Omental fat pad (tissue), 3 donors: ENCODE measurements at regions not wholly inside any gene's neighbourhood (a gene's known extent, or its start where the extent isn't known, plus 50 kb on each side); places are given as distances from the start of the nearest gene placed in this dataset.
"Not testable (repeated sequence)": the region's sequence is repeated elsewhere in the genome, so short reads cannot be mapped to it uniquely, and the experiment has no call there.

ENCODE experiments used
- ATAC-seq: fragments of 150-250 bp; one replicate; pipeline ENCODE4 v1.9.1; 2016; ENCODE audit warnings: mild to moderate bottlenecking, moderate library complexity; ENCODE audit not compliant: low FRiP score
- DNase-seq: peaks from one replicate; pipeline ENCODE4 v3.0.0-alpha.2; 2019; ENCODE audit warnings: low spot score
- TF ChIP-seq, protein P1 (sequence below), 3 donors: fragments of 450-650 bp; IDR thresholded peaks; one replicate each; pipeline ENCODE4 v1.5.1; 2016 to 2017; ENCODE audit warnings: antibody characterized with exemption in 3 of 3, mild to moderate bottlenecking in 3 of 3, moderate library complexity in 2 of 3

DNA sequence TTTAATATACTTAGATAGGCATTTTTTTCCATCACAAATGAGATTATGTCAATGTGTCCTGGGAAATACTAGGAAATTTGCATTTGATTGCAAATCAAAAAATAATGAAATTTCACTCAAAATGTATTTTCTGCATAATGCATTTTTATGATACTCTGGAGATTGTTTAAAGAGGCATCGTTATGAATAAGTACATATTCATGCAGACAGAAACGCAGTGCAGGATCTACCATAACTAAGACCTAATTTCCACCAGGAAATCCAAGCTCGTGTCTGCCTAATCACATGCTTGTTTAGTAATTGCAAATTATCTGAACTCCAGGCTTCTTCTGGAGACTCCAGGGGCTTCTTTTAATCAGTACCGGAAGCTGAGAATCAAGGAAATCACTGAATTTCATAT, 163.5 kb upstream of the MXRA5 start:
- no peak for DNase-seq
- TF ChIP-seq, protein P1, sequence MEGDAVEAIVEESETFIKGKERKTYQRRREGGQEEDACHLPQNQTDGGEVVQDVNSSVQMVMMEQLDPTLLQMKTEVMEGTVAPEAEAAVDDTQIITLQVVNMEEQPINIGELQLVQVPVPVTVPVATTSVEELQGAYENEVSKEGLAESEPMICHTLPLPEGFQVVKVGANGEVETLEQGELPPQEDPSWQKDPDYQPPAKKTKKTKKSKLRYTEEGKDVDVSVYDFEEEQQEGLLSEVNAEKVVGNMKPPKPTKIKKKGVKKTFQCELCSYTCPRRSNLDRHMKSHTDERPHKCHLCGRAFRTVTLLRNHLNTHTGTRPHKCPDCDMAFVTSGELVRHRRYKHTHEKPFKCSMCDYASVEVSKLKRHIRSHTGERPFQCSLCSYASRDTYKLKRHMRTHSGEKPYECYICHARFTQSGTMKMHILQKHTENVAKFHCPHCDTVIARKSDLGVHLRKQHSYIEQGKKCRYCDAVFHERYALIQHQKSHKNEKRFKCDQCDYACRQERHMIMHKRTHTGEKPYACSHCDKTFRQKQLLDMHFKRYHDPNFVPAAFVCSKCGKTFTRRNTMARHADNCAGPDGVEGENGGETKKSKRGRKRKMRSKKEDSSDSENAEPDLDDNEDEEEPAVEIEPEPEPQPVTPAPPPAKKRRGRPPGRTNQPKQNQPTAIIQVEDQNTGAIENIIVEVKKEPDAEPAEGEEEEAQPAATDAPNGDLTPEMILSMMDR (IDR thresholded peaks at IDR 0.05) = no peak
- ATAC-seq = no peak

DNA sequence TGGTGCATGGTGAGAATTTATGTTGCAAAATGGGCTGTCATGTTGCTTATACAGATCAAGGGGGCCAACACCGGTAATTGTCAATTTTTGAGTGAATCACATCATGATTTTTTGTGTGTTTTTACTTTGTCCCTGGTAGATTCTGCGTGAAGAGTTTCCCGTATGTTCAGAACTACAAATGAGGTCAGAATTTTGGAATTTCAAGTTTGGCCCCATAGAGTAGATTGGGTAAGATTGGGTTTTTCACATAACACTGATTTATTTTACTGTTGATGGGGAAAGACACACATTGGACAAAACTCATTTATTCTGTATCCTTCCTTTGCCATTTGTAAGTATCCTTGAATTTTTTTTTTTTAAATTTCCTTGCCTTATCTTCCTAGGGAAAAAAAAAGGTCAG, 158.5 kb upstream of the MXRA5 start:
- no peak for DNase-seq
- no peak for ATAC-seq
- TF ChIP-seq, protein P1 (IDR thresholded peaks at IDR 0.05) = no peak

DNA sequence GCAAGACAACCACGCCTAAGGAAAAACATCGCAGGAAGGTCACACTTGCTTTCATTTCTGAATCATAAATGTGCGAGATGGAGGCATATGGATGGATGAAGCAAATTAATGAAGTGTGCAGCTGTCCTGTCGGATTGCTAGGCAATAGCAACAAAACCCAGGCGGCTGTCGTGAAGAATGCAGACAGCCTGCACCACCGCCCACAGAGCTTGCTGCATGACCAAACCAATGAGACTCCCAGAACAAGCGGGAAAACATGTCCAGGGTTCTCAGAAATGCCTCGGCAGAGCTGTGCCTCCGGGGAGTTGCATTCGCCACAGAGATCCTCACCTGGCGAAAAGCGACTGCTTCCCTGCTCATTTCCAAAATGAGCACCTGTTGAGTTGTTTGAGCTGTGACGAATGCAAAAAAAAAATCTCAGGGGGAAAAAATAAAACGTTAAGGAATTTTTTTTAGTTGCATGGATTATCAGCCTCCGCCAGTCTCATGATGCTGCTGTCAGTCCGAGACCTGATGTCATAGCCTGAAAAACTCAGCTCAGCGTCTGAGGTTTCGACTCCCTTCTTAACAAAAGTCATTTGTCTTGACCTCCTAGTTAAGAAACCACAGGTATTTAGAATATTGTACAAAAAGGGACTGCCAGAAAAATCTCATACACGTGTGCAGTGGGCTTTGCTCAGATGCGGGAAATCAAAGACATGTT, 155.5 kb upstream of the MXRA5 start:
- TF ChIP-seq, protein P1 (IDR thresholded peaks at IDR 0.05) = no peak
- ATAC-seq (no peak), DNase-seq (no peak)

DNA sequence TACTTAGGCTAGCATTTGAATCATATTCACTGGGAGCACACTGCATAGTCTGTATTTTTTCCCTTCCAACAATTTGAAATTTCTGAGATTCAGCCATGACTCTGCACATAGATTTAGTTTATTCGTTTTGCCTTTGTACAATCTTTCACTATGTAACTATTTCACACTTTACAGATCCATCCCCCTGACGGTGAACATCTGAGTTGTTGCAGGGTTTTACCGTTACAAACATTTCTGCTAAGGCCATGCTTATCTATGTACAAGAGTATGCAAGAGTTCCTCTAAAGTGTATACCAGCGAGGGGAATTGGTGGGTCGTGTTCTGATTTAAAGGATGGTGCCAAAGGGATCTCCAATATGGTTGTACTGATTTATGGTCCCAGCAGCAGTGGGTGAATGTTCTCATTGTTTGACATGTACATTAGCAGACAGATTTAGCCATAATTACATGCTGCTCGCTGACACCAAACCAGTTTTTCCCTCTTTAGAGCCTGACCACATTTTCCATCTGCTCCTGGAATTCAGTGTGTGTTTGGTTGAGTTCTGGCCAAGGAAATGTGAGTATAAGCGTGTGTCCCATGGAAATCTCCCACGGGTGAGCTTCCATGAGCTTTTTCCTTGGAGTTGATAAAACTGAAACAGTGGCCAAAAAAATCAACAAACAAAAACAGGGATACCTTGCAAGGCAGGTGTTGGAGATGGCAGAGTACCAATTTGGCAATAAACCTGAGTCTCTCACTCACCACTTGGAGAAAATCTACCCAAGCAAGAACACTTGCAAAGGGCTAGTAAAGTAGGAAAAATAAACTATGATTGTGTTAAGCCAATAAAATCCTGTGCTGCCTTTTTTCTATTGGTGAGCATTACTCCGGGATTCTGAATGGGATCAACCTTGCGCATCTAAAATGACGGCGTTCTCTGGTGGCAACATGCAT, 149.7 kb upstream of the MXRA5 start:
- DNase-seq, ATAC-seq: not testable (repeated sequence)

DNA sequence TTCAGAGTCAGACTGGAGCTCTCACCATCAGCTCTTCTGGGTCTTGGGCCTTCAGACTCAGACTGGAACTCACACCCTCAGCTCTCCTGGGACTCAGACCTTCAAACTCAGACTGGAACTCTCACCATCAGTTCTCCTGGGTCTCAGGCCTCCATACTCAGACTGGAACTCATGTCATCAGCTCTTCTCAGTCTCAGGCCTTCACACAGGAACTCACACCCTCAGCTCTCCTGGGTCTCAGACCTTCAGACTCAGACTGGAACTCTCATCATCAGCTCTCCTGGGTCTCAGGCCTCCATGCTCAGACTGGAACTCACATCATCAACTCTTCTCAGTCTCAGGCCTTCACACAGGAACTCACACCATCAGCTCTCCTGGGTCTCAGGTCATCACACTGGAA, 147.2 kb upstream of the MXRA5 start:
- TF ChIP-seq, protein P1 (IDR thresholded peaks at IDR 0.05) = no peak
- DNase-seq = no peak
- ATAC-seq = no peak

DNA sequence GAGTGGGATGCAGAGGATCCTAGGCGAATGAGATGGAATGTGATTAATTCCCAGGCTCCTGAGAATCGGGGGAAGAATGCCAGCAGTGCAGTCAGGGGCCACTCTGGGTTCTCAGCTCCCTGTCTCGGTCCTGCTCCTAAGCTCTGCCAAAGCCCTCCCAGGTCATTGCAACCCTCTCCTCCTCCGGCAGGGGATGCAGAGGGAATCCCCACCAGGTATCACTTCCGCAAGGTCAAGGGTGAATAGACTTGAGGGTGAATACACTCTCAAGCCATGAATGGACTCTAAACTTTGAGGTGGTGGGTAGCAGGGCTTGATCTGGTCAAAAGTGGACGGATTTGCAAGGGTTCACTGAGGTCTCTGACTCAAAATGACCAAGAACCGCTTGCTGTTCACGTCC, 139.3 kb upstream of the MXRA5 start:
- DNase-seq (no peak), ATAC-seq (no peak)
- TF ChIP-seq, protein P1 (IDR thresholded peaks at IDR 0.05) = no peak

DNA sequence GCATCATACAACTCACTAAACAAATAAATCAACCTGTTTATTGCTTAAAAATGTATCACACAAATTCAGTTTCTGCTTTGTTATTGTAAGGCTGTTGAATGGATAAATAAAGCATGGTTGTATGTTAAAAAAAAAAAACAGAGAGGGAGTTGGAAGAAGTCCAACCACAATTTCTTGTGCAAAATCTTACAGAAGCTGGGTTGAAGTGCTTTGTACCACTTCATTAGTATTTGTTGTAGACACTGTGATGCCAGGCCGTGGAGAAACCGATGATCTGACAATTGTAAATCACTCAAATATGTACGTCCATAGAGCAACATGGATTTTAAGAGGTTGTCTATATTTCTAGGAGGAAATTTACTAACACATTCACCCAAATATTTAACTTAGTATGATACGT, 132.6 kb upstream of the MXRA5 start:
- ATAC-seq (no peak), DNase-seq (no peak)
- TF ChIP-seq, protein P1 (IDR thresholded peaks at IDR 0.05) = no peak
